Upper lobe of right lung (tissue), 1 donor: ENCODE measurements at regions not wholly inside any gene's neighbourhood (a gene's known extent, or its start where the extent isn't known, plus 50 kb on each side); places are given as distances from the start of the nearest gene placed in this dataset.

Experiments
- ATAC-seq: fragments of 200-7000 bp; cut with Tn5 transposase; one replicate; pipeline ENCODE4 v1.9.1; 2020; ENCODE audit warnings: mild to moderate bottlenecking, moderate library complexity
- DNase-seq: peaks from one replicate; pipeline ENCODE4 v3.0.0-alpha.2; 2020
- H3K27ac ChIP-seq: fragments of 200-600 bp; one replicate; pipeline ENCODE4 v1.8.0; 2022
- H3K27me3 ChIP-seq: fragments of 200-600 bp; one replicate; pipeline ENCODE4 v1.8.0; 2022; ENCODE audit warnings: mild to moderate bottlenecking
- H3K36me3 ChIP-seq: fragments of 200-600 bp; one replicate; pipeline ENCODE4 v1.8.0; 2022
- H3K4me1 ChIP-seq: fragments of 200-600 bp; one replicate; pipeline ENCODE4 v1.8.0; 2022
- H3K4me3 ChIP-seq: fragments of 200-600 bp; one replicate; pipeline ENCODE4 v1.8.0; 2022; ENCODE audit warnings: mild to moderate bottlenecking
- H3K9me3 ChIP-seq: fragments of 200-600 bp; one replicate; pipeline ENCODE4 v1.8.0; 2022
- CTCF ChIP-seq: fragments of 200-600 bp; IDR thresholded peaks from one replicate; pipeline ENCODE4 v1.8.0; 2022; ENCODE audit warnings: antibody characterized with exemption
- intact Hi-C: fragments of 100-400 bp; cut with DNase I; formaldehyde crosslinking; loops from one replicate; pipeline ENCODE4 v1.11.0; 2022
- donor health status: DM: no; HTN: yes; CAD: no; lungs with severe emphysema.

- Histone ChIP-seq H3K4me1 (peaks cover 9% of the 10 kb centered on the region), H3K4me3 (no peak overlapping the region), H3K9me3 (no peaks in the 10 kb centered on the region), H3K27ac (no peak overlapping the region), H3K36me3 (no peaks in the 10 kb centered on the region), H3K27me3 (no peaks in the 10 kb centered on the region)
- intact Hi-C loops = no loop called here
- TF ChIP-seq CTCF = no peak
- DNase-seq (no peak), ATAC-seq (no peak)
Measured at GRCh38 chr4:16290681-16291420, 64.6 kb upstream of the TAPT1 start.

- intact Hi-C loops = loop anchor here (10.0 kb wide), 1 partner anchor 155 kb away; no protein-coding TSS in a partner anchor
- peak; percentile 37 for ATAC-seq
Measured at GRCh38 chr4:16289897-16290554, 63.8 kb upstream of the TAPT1 start.

GRCh38 chr4:16284050-16284449 is 57.8 kb upstream of the TAPT1 start:
- no peak overlapping the region for H3K4me3 ChIP-seq
- no peaks in the 10 kb centered on the region for H3K9me3 ChIP-seq
- no peaks in the 10 kb centered on the region for H3K4me1 ChIP-seq
- intact Hi-C loops = loop anchor here (10.0 kb wide), 1 partner anchor 161 kb away; no protein-coding TSS in a partner anchor
- no peaks in the 10 kb centered on the region for H3K36me3 ChIP-seq
- no peak for TF ChIP-seq CTCF
- DNase-seq = no peak
- no peak overlapping the region for H3K27ac ChIP-seq
- no peaks in the 10 kb centered on the region for H3K27me3 ChIP-seq
- no peak for ATAC-seq

More at GRCh38 chr4:16289897-16290554, 63.8 kb upstream of the TAPT1 start:
- DNase-seq = no peak
- H3K4me1 ChIP-seq = peaks cover 9% of the 10 kb centered on the region
- no peak overlapping the region for H3K27ac ChIP-seq
- H3K9me3 ChIP-seq = no peaks in the 10 kb centered on the region
- H3K36me3 ChIP-seq = no peaks in the 10 kb centered on the region
- no peaks in the 10 kb centered on the region for H3K27me3 ChIP-seq
- TF ChIP-seq CTCF = peak; percentile 71
- H3K4me3 ChIP-seq = no peak overlapping the region

GRCh38 chr4:16278178-16278577 is 51.9 kb upstream of the TAPT1 start:
- H3K9me3 ChIP-seq = no peaks in the 10 kb centered on the region
- ATAC-seq (no peak), DNase-seq (no peak)
- no peak overlapping the region for H3K27ac ChIP-seq
- H3K4me3 ChIP-seq = no peak overlapping the region
- intact Hi-C loops = no loop called here
- H3K4me1 ChIP-seq = no peaks in the 10 kb centered on the region
- peak; percentile 23 for TF ChIP-seq CTCF
- no peaks in the 10 kb centered on the region for H3K27me3 ChIP-seq
- no peaks in the 10 kb centered on the region for H3K36me3 ChIP-seq
